Body of pancreas (tissue), 4 donors: ENCODE measurements at regions not wholly inside any gene's neighbourhood (a gene's known extent, or its start where the extent isn't known, plus 50 kb on each side); places are given as distances from the start of the nearest gene placed in this dataset.

Experiments used
- CTCF ChIP-seq, 7 experiments: fragments of 450-650 bp in 4 of 7; fragments of 200-600 bp in 3 of 7; sonication (generic) in 3 of 7; IDR thresholded peaks; one replicate each; pipeline ENCODE4 v1.5.1; 2016 to 2019; ENCODE audit warnings: antibody characterized with exemption in 7 of 7
- POLR2A ChIP-seq, 3 donors: fragments of 450-650 bp; IDR thresholded peaks; one replicate each; pipeline ENCODE4 v1.6.1; 2016; ENCODE audit warnings: antibody characterized with exemption in 3 of 3, mild to moderate bottlenecking in 2 of 3

GRCh38 chrX:95893636-95894035, 791.0 kb upstream of the DIAPH2 start:
- no peak for TF ChIP-seq CTCF (IDR thresholded peaks at IDR 0.05)
- no peak for TF ChIP-seq POLR2A (IDR thresholded peaks at IDR 0.05)
